Type B pancreatic cell (in vitro differentiated cells): ENCODE measurements at regions not wholly inside any gene's neighbourhood (a gene's known extent, or its start where the extent isn't known, plus 50 kb on each side); places are given as distances from the start of the nearest gene placed in this dataset.

Source experiments
- DNase-seq: peaks from one replicate; pipeline ENCODE4 v3.0.0; 2021; ENCODE audit warnings: mixed read lengths; ENCODE audit not compliant: unreplicated experiment; ENCODE audit errors: extremely low spot score
- H3K27ac Mint-ChIP-seq: 2 replicates; pipeline ENCODE4 v1.8.0; 2021; ENCODE audit warnings: mild to moderate bottlenecking, mixed read lengths
- H3K27me3 Mint-ChIP-seq: 2 replicates; pipeline ENCODE4 v1.8.0; 2021; ENCODE audit warnings: mixed read lengths
- H3K36me3 Mint-ChIP-seq: 2 replicates; pipeline ENCODE4 v1.8.0; 2021; ENCODE audit warnings: mixed read lengths
- H3K4me1 Mint-ChIP-seq: one replicate; pipeline ENCODE4 v1.8.0; 2021; ENCODE audit warnings: mixed read lengths; ENCODE audit not compliant: unreplicated experiment
- H3K4me3 Mint-ChIP-seq: 2 replicates; pipeline ENCODE4 v1.8.0; 2021; ENCODE audit warnings: mild to moderate bottlenecking, mixed read lengths
- H3K9me3 Mint-ChIP-seq: 2 replicates; pipeline ENCODE4 v1.8.0; 2021; ENCODE audit warnings: mixed read lengths
- TF ChIP-seq, protein P1 (sequence below): fragments of 200-600 bp; sonication (generic); conservative IDR thresholded peaks from 2 replicates; pipeline ENCODE4 v1.5.0; 2021; ENCODE audit warnings: antibody characterized with exemption, mild to moderate bottlenecking

DNA sequence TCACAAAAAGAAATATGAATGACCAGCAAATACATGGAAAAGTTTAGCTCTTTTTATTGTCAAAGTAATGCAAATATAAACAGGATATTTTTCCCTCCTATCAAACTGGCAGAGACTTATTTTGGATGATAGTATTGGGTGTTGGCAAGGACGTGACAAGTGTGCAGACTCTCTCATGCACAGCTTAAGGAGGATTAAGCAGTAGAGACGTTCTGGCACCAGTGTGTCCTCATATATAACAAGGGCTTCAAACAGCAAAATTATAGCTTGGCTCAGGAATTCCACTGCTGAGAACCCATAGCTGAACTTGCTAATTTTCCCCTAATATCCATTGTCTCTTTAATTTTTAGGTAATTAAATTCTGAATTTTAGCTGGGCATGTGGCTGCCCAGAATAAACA lies 114.4 kb downstream of the FAM124B start:
- Mint-ChIP-seq H3K27ac (no peak overlapping the region), H3K9me3 (no peaks in the 10 kb centered on the region), H3K27me3 (peaks cover 9% of the 10 kb centered on the region), H3K4me3 (no peak overlapping the region), H3K36me3 (no peaks in the 10 kb centered on the region), H3K4me1 (no peaks in the 10 kb centered on the region)
- TF ChIP-seq, protein P1, sequence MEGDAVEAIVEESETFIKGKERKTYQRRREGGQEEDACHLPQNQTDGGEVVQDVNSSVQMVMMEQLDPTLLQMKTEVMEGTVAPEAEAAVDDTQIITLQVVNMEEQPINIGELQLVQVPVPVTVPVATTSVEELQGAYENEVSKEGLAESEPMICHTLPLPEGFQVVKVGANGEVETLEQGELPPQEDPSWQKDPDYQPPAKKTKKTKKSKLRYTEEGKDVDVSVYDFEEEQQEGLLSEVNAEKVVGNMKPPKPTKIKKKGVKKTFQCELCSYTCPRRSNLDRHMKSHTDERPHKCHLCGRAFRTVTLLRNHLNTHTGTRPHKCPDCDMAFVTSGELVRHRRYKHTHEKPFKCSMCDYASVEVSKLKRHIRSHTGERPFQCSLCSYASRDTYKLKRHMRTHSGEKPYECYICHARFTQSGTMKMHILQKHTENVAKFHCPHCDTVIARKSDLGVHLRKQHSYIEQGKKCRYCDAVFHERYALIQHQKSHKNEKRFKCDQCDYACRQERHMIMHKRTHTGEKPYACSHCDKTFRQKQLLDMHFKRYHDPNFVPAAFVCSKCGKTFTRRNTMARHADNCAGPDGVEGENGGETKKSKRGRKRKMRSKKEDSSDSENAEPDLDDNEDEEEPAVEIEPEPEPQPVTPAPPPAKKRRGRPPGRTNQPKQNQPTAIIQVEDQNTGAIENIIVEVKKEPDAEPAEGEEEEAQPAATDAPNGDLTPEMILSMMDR, result no peak
- no peak for DNase-seq

DNA sequence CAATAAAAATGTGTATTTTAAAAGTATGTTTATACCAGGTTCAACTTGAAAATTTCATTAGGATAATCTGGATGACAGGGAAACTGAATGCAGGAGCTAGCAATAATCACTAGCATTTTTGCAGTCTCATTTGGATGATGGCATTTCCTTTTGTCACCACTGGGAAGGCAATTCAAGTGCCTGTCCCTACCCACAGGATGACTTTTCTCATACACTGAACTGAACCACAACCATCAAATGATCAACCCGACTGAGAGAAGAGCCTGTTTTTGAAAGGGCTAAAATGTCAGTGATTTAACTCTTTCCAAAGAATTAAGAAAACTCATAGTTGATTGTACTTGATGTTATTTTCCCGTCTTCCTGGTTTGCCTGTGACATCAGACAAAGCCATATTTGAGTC lies 115.0 kb downstream of the FAM124B start:
- Mint-ChIP-seq H3K27me3 (peaks cover 9% of the 10 kb centered on the region), H3K36me3 (no peaks in the 10 kb centered on the region), H3K9me3 (no peaks in the 10 kb centered on the region), H3K27ac (no peak overlapping the region), H3K4me3 (no peak overlapping the region), H3K4me1 (no peaks in the 10 kb centered on the region)
- TF ChIP-seq, protein P1, result peak; percentile 55
- DNase-seq, result no peak

DNA sequence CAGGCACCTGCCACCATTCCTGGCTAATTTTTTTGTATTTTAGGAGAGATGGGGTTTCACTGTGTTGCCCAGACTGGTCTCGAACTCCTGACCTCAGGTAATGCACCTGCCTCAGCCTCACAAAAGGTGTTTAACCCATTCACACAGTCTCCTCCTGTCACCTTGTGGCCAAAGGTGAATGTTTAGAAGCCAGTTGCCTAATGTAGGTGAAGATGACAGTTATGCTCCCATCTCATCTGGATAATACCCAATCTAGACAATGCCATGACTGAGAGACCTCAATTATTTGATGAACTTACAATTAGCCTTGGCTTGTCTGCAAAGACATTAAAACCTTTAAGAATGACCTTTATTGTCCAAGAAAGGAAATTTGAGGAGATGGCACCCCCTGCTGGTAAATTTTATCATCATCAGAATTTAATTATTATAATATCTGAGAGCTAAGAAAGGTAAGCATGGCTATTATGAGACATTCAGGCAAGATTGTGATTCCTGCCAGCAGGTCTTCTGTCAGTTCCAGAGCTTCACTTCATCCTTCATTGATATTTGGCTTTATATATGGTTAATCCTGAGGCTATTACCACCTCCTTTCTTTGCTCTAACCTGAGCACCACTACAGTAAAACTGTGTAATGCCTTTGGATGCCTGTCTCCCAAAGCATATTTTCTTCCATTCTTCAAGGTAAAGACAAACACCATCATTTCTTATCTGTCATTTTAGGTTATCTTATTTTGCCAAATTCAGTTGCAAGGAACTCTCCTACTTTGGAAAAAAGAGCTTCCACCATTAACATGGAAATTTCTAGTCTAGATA lies 117.6 kb downstream of the FAM124B start:
- Mint-ChIP-seq H3K27ac (no peak overlapping the region), H3K36me3 (no peaks in the 10 kb centered on the region), H3K27me3 (peaks cover 13% of the 10 kb centered on the region), H3K4me1 (no peaks in the 10 kb centered on the region), H3K9me3 (no peaks in the 10 kb centered on the region), H3K4me3 (no peak overlapping the region)
- TF ChIP-seq, protein P1, result peak; percentile 86
- DNase-seq, result no peak

DNA sequence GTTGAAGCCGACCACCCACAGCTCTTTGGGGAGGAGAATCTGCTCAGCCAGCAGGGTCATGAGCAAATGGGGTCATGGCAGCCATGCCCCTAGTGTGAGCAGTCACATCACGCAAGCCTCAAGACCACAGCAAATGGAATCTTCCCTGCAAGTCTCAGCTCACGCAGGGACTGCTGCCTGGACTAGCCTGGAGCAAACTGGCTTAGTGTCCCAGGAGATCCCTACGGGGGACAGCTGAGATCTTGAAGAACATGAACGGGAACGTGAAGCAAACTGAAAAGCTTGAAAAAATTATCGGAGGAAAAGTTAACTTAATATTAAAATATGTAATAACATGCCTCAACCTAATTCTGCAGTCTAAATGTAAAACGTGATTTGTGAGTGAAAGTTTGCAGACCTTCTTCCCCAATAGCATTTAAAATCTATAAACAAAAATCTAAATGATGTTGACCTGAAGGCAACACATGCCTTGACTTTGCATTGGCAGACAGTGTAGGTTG lies 118.4 kb downstream of the FAM124B start:
- H3K4me1 Mint-ChIP-seq, result no peaks in the 10 kb centered on the region
- DNase-seq, result no peak
- H3K4me3 Mint-ChIP-seq, result no peak overlapping the region
- no peak overlapping the region for H3K27ac Mint-ChIP-seq
- H3K36me3 Mint-ChIP-seq, result no peaks in the 10 kb centered on the region
- peaks cover 13% of the 10 kb centered on the region for H3K27me3 Mint-ChIP-seq
- TF ChIP-seq, protein P1, result no peak
- no peaks in the 10 kb centered on the region for H3K9me3 Mint-ChIP-seq

DNA sequence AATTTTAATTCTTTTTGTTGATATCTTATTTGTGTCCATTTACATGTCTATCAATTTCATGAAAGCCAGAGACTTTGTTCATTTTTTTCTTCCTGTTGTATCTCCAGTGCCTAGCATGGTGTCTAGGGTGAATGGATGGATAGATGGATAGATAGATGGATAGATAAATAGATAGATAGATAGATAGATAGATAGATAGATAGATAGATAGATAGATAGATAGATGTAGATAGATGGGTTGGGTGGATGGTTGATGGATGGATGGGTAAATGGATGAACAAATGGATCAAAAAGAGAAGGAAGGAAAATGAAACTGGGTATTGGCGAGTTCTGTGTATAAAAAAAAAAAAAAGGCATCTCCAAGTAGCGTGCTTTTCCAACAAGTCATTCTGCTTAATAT lies 120.5 kb downstream of the FAM124B start:
- no peaks in the 10 kb centered on the region for H3K4me1 Mint-ChIP-seq
- no peaks in the 10 kb centered on the region for H3K9me3 Mint-ChIP-seq
- no peak overlapping the region for H3K27ac Mint-ChIP-seq
- no peak for DNase-seq
- no peaks in the 10 kb centered on the region for H3K36me3 Mint-ChIP-seq
- TF ChIP-seq, protein P1, result no peak
- H3K4me3 Mint-ChIP-seq, result no peak overlapping the region
- H3K27me3 Mint-ChIP-seq, result peaks cover 12% of the 10 kb centered on the region
